Right atrium auricular region (tissue), 2 donors: ENCODE measurements at regions not wholly inside any gene's neighbourhood (a gene's known extent, or its start where the extent isn't known, plus 50 kb on each side); places are given as distances from the start of the nearest gene placed in this dataset.

ENCODE experiments used
- DNase-seq: peaks from one replicate; pipeline ENCODE4 v3.0.0-alpha.2; 2019; ENCODE audit warnings: low spot score
- H3K27ac ChIP-seq, 2 donors: fragments of 200-600 bp; sonication (generic); 1 replicate in 1 of 2; 2 replicates in 1 of 2; pipeline ENCODE4 v1.5.1; 2016 to 2019
- H3K27me3 ChIP-seq, 2 donors: fragments of 200-600 bp; sonication (generic); one replicate each; pipeline versions ENCODE4 v1.5.1 to v1.6.0; 2017 to 2019
- H3K36me3 ChIP-seq: fragments of 200-600 bp; sonication (generic); one replicate; pipeline ENCODE4 v1.5.1; 2016
- H3K4me1 ChIP-seq, 2 donors: fragments of 200-600 bp; sonication (generic); one replicate each; pipeline versions ENCODE4 v1.5.1 to v1.6.0; 2017 to 2019
- H3K4me3 ChIP-seq, 2 donors: fragments of 200-600 bp; sonication (generic); 1 replicate in 1 of 2; 2 replicates in 1 of 2; pipeline ENCODE4 v1.5.1; 2017 to 2019; ENCODE audit warnings: mild to moderate bottlenecking in 1 of 2, moderate library complexity in 1 of 2
- H3K9me3 ChIP-seq, 2 donors: fragments of 200-600 bp; sonication (generic); one replicate each; pipeline ENCODE4 v1.5.1; 2019
- TF ChIP-seq, protein P1 (sequence below), 2 donors: fragments of 200-600 bp; sonication (generic); IDR thresholded peaks; one replicate each; pipeline ENCODE4 v1.5.1; 2019; ENCODE audit warnings: antibody characterized with exemption in 2 of 2

GRCh38 chr2:204362581-204362980, 182.7 kb upstream of the PARD3B start:
- TF ChIP-seq, protein P1, sequence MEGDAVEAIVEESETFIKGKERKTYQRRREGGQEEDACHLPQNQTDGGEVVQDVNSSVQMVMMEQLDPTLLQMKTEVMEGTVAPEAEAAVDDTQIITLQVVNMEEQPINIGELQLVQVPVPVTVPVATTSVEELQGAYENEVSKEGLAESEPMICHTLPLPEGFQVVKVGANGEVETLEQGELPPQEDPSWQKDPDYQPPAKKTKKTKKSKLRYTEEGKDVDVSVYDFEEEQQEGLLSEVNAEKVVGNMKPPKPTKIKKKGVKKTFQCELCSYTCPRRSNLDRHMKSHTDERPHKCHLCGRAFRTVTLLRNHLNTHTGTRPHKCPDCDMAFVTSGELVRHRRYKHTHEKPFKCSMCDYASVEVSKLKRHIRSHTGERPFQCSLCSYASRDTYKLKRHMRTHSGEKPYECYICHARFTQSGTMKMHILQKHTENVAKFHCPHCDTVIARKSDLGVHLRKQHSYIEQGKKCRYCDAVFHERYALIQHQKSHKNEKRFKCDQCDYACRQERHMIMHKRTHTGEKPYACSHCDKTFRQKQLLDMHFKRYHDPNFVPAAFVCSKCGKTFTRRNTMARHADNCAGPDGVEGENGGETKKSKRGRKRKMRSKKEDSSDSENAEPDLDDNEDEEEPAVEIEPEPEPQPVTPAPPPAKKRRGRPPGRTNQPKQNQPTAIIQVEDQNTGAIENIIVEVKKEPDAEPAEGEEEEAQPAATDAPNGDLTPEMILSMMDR (IDR thresholded peaks at IDR 0.05) = no peak
- Histone ChIP-seq H3K27me3 (no peaks in the 10 kb centered on the region), H3K27ac (no peak overlapping the region), H3K9me3 (no peaks in the 10 kb centered on the region), H3K36me3 (no peaks in the 10 kb centered on the region), H3K4me3 (no peak overlapping the region), H3K4me1 (peaks cover 0 to 15% of the 10 kb centered on the region in 2 donors)
- DNase-seq = no peak

GRCh38 chr2:204363513-204363912, 181.8 kb upstream of the PARD3B start:
- Histone ChIP-seq H3K4me1 (peaks cover 0 to 15% of the 10 kb centered on the region in 2 donors), H3K27me3 (no peaks in the 10 kb centered on the region), H3K4me3 (no peak overlapping the region), H3K27ac (no peak overlapping the region), H3K9me3 (no peaks in the 10 kb centered on the region), H3K36me3 (no peaks in the 10 kb centered on the region)
- TF ChIP-seq, protein P1 (IDR thresholded peaks at IDR 0.05) = no peak
- no peak for DNase-seq

- Histone ChIP-seq H3K27ac (no peak overlapping the region), H3K4me3 (no peak overlapping the region), H3K36me3 (no peaks in the 10 kb centered on the region), H3K27me3 (no peaks in the 10 kb centered on the region), H3K9me3 (no peaks in the 10 kb centered on the region), H3K4me1 (peaks cover 0 to 15% of the 10 kb centered on the region in 2 donors)
- DNase-seq = no peak
- TF ChIP-seq, protein P1 (IDR thresholded peaks at IDR 0.05) = no peak
Measured at GRCh38 chr2:204364860-204365535, 180.3 kb upstream of the PARD3B start.

DNA sequence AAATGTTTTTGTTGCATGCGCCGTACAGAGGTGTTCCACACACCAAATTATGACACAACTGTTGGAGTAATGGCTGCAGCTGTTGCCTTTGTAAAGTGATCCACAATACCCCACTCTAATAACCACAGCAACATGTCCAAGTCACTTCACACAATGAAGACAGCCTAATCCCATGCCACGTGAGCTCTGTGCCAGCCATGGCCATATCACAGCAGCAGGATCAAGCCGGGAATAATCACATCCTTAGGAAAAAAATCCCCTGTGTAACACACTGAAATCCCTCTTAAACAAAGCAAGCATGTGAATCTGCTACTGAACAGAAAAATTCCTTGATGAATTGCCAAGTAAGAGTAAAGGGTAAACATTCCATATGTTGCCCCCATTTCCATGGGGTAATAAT, 179.5 kb upstream of the PARD3B start:
- TF ChIP-seq, protein P1 (IDR thresholded peaks at IDR 0.05) = no peak
- H3K36me3 ChIP-seq = no peaks in the 10 kb centered on the region
- no peak overlapping the region for H3K4me3 ChIP-seq
- DNase-seq = no peak
- H3K27ac ChIP-seq = peak overlapping the region in 1 of 2 donors; percentile 3
- no peaks in the 10 kb centered on the region for H3K27me3 ChIP-seq
- H3K4me1 ChIP-seq = peaks cover 0 to 15% of the 10 kb centered on the region in 2 donors
- H3K9me3 ChIP-seq = no peaks in the 10 kb centered on the region

- TF ChIP-seq, protein P1 (IDR thresholded peaks at IDR 0.05) = no peak
- peaks cover 0 to 15% of the 10 kb centered on the region in 2 donors for H3K4me1 ChIP-seq
- H3K27ac ChIP-seq = no peak overlapping the region
- no peaks in the 10 kb centered on the region for H3K36me3 ChIP-seq
- no peak overlapping the region for H3K4me3 ChIP-seq
- H3K9me3 ChIP-seq = no peaks in the 10 kb centered on the region
- no peaks in the 10 kb centered on the region for H3K27me3 ChIP-seq
- no peak for DNase-seq
Measured at GRCh38 chr2:204367466-204367865, 177.8 kb upstream of the PARD3B start.
